Gastroesophageal sphincter (tissue), 3 donors: ENCODE measurements at regions not wholly inside any gene's neighbourhood (a gene's known extent, or its start where the extent isn't known, plus 50 kb on each side); places are given as distances from the start of the nearest gene placed in this dataset.

Experiments used
- POLR2A ChIP-seq, 2 donors: fragments of 450-650 bp; IDR thresholded peaks; one replicate each; pipeline ENCODE4 v1.6.1; 2017; ENCODE audit warnings: antibody characterized with exemption in 2 of 2, mild to moderate bottlenecking in 2 of 2, moderate library complexity in 1 of 2
- TF ChIP-seq, protein P1 (sequence below), 4 experiments: fragments of 200-600 bp in 2 of 4; fragments of 450-650 bp in 2 of 4; sonication (generic) in 1 of 4; IDR thresholded peaks; one replicate each; pipeline ENCODE4 v1.5.1; 2017 to 2019; ENCODE audit warnings: antibody characterized with exemption in 4 of 4, mild to moderate bottlenecking in 2 of 4, moderate library complexity in 2 of 4

DNA sequence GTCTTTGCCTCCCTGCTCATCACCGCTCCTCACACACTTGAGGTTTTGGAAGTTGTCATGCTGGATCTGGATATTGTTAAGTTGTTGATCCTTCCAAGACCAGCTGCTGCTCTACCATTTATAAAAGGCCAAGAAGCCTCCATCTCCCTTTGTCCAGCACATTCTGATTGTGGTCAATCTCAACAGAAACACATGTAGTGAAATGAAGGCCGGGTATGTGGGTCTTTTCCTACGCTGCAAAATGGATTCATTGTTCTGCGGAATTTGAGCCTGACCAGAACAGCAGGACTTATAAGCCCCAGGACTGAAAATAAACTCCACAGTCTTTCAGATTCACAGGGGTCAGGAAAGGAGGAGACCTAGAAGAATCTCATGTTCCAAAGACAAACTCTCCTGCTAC is 238.4 kb downstream of the CMPK2 start:
- TF ChIP-seq, protein P1, sequence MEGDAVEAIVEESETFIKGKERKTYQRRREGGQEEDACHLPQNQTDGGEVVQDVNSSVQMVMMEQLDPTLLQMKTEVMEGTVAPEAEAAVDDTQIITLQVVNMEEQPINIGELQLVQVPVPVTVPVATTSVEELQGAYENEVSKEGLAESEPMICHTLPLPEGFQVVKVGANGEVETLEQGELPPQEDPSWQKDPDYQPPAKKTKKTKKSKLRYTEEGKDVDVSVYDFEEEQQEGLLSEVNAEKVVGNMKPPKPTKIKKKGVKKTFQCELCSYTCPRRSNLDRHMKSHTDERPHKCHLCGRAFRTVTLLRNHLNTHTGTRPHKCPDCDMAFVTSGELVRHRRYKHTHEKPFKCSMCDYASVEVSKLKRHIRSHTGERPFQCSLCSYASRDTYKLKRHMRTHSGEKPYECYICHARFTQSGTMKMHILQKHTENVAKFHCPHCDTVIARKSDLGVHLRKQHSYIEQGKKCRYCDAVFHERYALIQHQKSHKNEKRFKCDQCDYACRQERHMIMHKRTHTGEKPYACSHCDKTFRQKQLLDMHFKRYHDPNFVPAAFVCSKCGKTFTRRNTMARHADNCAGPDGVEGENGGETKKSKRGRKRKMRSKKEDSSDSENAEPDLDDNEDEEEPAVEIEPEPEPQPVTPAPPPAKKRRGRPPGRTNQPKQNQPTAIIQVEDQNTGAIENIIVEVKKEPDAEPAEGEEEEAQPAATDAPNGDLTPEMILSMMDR (IDR thresholded peaks at IDR 0.05) = no peak
- no peak for TF ChIP-seq POLR2A (IDR thresholded peaks at IDR 0.05)
